ENCODE measurements at regions not wholly inside any gene's neighbourhood (a gene's known extent, or its start where the extent isn't known, plus 50 kb on each side); places are given as distances from the start of the nearest gene placed in this dataset.

DNA sequence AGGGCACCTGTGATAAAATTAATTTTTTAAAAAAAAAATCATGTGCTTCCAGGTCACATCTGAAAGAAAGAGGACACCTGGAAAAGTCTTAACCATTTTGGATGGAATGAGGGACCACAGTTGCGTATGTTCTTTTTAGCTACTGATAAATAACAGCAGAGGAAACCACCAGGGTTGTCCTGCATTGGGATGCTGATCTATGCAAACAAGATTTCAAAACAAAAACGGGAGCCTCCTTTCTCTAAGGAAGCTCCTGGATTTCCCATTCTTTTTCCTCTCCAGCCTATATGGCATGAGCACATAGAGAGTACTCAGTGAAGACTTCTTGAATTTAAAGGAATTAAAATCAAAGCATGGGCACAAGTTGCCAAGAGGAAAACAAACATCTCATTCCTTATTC lies 145.6 kb upstream of the THBS1 start:
- TF ChIP-seq, protein P1, sequence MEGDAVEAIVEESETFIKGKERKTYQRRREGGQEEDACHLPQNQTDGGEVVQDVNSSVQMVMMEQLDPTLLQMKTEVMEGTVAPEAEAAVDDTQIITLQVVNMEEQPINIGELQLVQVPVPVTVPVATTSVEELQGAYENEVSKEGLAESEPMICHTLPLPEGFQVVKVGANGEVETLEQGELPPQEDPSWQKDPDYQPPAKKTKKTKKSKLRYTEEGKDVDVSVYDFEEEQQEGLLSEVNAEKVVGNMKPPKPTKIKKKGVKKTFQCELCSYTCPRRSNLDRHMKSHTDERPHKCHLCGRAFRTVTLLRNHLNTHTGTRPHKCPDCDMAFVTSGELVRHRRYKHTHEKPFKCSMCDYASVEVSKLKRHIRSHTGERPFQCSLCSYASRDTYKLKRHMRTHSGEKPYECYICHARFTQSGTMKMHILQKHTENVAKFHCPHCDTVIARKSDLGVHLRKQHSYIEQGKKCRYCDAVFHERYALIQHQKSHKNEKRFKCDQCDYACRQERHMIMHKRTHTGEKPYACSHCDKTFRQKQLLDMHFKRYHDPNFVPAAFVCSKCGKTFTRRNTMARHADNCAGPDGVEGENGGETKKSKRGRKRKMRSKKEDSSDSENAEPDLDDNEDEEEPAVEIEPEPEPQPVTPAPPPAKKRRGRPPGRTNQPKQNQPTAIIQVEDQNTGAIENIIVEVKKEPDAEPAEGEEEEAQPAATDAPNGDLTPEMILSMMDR (conservative IDR thresholded peaks at IDR 0.05; ENCODE audit: control insufficient read depth, insufficient read depth, low read depth, low read length): no peak
- DNase-seq (ENCODE audit: low read depth): no peak
- no peak overlapping the region for H3K4me3 ChIP-seq (ENCODE audit: control insufficient read depth, low read depth, low read length)

- DNase-seq (ENCODE audit: low read depth): no peak
- no peak overlapping the region for H3K4me3 ChIP-seq (ENCODE audit: control insufficient read depth, low read depth, low read length)
- TF ChIP-seq, protein P1 (conservative IDR thresholded peaks at IDR 0.05; ENCODE audit: control insufficient read depth, insufficient read depth, low read depth, low read length): no peak
These were observed 142.6 kb upstream of the THBS1 start for GRCh38 chr15:39438260-39438659.

- H3K4me3 ChIP-seq (ENCODE audit: control insufficient read depth, low read depth, low read length): no peak overlapping the region
- TF ChIP-seq, protein P1 (conservative IDR thresholded peaks at IDR 0.05; ENCODE audit: control insufficient read depth, insufficient read depth, low read depth, low read length): no peak
- DNase-seq (ENCODE audit: low read depth): no peak
These were observed 141.9 kb upstream of the THBS1 start for GRCh38 chr15:39438799-39439592.

DNA sequence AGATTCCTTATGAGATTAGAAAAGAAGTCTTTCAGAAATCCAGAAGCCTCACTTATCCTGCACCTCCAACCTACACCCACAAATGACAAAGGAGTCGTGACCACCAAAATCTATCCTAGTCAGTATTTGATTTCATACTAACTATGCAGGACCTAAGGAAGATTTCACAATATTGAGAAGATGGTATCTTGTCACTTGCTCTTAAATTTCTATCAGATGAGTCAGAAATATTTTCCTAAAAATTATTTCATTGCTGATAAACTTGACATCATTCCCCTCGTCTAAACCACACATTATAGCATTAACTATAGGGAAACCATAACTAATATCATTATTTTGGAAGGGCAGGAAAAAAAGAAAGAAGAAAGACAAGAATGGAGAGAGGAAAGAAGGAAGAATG lies 138.0 kb upstream of the THBS1 start:
- DNase-seq (ENCODE audit: low read depth): no peak
- TF ChIP-seq, protein P1 (conservative IDR thresholded peaks at IDR 0.05; ENCODE audit: control insufficient read depth, insufficient read depth, low read depth, low read length): no peak

DNA sequence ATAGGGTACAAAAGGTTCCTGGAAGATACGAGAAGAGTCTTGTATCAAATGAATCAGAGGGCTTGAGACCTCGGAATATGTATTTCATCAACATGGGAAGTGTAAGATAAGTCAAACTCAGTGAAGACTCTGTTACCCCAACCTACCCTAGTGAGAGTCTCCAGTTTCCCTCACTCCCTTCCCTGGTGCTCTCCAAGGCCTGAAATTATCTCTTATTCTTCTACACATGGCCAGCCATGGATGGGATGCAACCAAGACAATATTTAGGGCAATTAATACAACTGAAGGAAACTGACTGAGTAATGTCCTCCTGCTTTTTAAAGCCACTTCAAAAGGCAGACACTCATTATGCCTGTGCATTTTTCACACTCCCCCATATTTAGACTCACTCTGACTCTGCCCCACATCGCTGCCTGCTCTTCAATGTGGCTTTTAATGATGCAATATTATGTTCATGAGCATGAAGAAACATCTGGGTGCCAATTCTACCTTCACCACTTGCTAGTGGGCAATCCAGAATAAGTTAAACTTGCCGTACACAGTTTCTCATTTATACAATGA lies 137.1 kb upstream of the THBS1 start:
- DNase-seq (ENCODE audit: low read depth): no peak
- no peak overlapping the region for H3K4me3 ChIP-seq (ENCODE audit: control insufficient read depth, low read depth, low read length)
- TF ChIP-seq, protein P1 (conservative IDR thresholded peaks at IDR 0.05; ENCODE audit: control insufficient read depth, insufficient read depth, low read depth, low read length): no peak

More for the DNA sequence above, 138.0 kb upstream of the THBS1 start:
- no peak overlapping the region for H3K4me3 ChIP-seq (ENCODE audit: control insufficient read depth, low read depth, low read length)

GRCh38 chr15:39444735-39445470 lies 136.0 kb upstream of the THBS1 start:
- DNase-seq (ENCODE audit: low read depth): no peak
- no peak overlapping the region for H3K4me3 ChIP-seq (ENCODE audit: control insufficient read depth, low read depth, low read length)
- TF ChIP-seq, protein P1 (conservative IDR thresholded peaks at IDR 0.05; ENCODE audit: control insufficient read depth, insufficient read depth, low read depth, low read length): no peak
